Adrenal gland (tissue), 9 donors: ENCODE measurements at regions not wholly inside any gene's neighbourhood (a gene's known extent, or its start where the extent isn't known, plus 50 kb on each side); places are given as distances from the start of the nearest gene placed in this dataset.

ENCODE experiments used
- DNase-seq, 7 donors: peaks; one replicate each; pipeline ENCODE4 v3.0.0-alpha.2; 2019 to 2020
- H3K27ac ChIP-seq, 5 donors: fragments of 200-600 bp; sonication (generic) in 4 of 5; 1 replicate in 3 of 5; 2 replicates in 2 of 5; pipeline versions ENCODE4 v1.5.1 to v1.8.0; 2016 to 2020; ENCODE audit warnings: mild to moderate bottlenecking in 1 of 5
- H3K27me3 ChIP-seq: fragments of 200-600 bp; 2 replicates; pipeline ENCODE4 v1.8.0; 2021
- H3K36me3 ChIP-seq, 2 donors: fragments of 200-600 bp; replicated peaks in 1 of 2; 1 replicate in 1 of 2; 2 replicates in 1 of 2; pipeline versions ENCODE4 v1.5.1 to v1.8.0; 2018 to 2022
- H3K4me1 ChIP-seq, 2 donors: fragments of 200-600 bp; replicated peaks in 1 of 2; 1 replicate in 1 of 2; 2 replicates in 1 of 2; pipeline versions ENCODE4 v1.5.1 to v1.8.0; 2018 to 2021
- H3K4me3 ChIP-seq, 4 donors: fragments of 200-600 bp; sonication (generic) in 3 of 4; one replicate each; pipeline ENCODE4 v1.5.1; 2016 to 2018
- H3K9me3 ChIP-seq, 3 donors: fragments of 200-600 bp; sonication (generic) in 1 of 3; replicated peaks in 1 of 3; 1 replicate in 2 of 3; 2 replicates in 1 of 3; pipeline versions ENCODE4 v1.5.1 to v1.8.0; 2016 to 2021
- POLR2A ChIP-seq, 2 donors: fragments of 450-650 bp; IDR thresholded peaks; one replicate each; pipeline ENCODE4 v1.6.1; 2017; ENCODE audit warnings: antibody characterized with exemption in 2 of 2, mild to moderate bottlenecking in 2 of 2, moderate library complexity in 1 of 2
- WGBS, 4 donors: extraction: QIAGEN DNeasy Blood & Tissue Kit in 2 of 4; methylation state at CpG; one replicate each; pipeline versions ENCODE4 v1.1.5 to v1.1.7; 2013 to 2017; 5-methylcytosine and 5-hydroxymethylcytosine counted together
- intact Hi-C, 2 donors: fragments of 100-400 bp; cut with DNase I; formaldehyde crosslinking; loops; one replicate each; pipeline versions ENCODE4 v1.14.1 to v1.15.0; 2022 to 2023
- TF ChIP-seq, protein P1 (sequence below), 6 experiments: fragments of 450-650 bp in 4 of 6; fragments of 200-600 bp in 2 of 6; sonication (generic) in 1 of 6; IDR thresholded peaks; 1 replicate in 5 of 6; 2 replicates in 1 of 6; pipeline versions ENCODE4 v1.5.1 to v1.8.0; 2016 to 2021; ENCODE audit warnings: antibody characterized with exemption in 6 of 6, mild to moderate bottlenecking in 2 of 6, moderate library complexity in 1 of 6
- donor health status: healthy with polysubstance abuse.
- donor health status: Bipolar disorder and iron deficiency.
- donor health status: DM: yes; HTN: yes; CAD: no.
- donor health status: DM: no; HTN: no; CAD: no.
- donor health status: DM: no; HTN: no; CAD: no.

DNA sequence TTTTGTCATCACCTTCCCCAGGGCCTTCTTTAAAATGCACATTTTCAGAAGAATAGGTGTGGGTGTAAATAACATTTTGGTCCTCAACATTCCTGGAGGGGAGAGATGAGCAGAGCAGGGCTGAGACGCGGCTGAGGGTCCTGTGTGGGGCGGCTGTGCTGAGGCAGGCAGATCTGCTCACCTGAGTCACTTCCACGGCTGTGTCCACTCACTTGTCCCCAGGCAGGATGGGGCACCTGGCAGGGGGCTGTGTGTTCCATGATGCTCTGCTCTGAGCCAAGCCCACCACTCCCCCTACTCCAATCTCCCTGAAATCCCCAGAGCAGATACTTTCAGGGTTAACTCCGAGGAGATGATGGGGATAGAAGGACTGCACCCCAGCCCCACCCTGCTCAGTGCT lies 93.8 kb downstream of the GLRX3 start:
- H3K4me3 ChIP-seq, result no peak overlapping the region
- H3K36me3 ChIP-seq, result no peaks in the 10 kb centered on the region
- H3K27me3 ChIP-seq, result no peaks in the 10 kb centered on the region
- 85 to 93% (median 88%) methylated on average over 5 of the region's 5 CpGs for WGBS, 4 donors
- DNase-seq, result peak in 1 of 7 donors; percentile 2
- H3K27ac ChIP-seq, result no peak overlapping the region
- no peaks in the 10 kb centered on the region for H3K9me3 ChIP-seq
- TF ChIP-seq, protein P1, sequence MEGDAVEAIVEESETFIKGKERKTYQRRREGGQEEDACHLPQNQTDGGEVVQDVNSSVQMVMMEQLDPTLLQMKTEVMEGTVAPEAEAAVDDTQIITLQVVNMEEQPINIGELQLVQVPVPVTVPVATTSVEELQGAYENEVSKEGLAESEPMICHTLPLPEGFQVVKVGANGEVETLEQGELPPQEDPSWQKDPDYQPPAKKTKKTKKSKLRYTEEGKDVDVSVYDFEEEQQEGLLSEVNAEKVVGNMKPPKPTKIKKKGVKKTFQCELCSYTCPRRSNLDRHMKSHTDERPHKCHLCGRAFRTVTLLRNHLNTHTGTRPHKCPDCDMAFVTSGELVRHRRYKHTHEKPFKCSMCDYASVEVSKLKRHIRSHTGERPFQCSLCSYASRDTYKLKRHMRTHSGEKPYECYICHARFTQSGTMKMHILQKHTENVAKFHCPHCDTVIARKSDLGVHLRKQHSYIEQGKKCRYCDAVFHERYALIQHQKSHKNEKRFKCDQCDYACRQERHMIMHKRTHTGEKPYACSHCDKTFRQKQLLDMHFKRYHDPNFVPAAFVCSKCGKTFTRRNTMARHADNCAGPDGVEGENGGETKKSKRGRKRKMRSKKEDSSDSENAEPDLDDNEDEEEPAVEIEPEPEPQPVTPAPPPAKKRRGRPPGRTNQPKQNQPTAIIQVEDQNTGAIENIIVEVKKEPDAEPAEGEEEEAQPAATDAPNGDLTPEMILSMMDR (IDR thresholded peaks at IDR 0.05), result no peak
- TF ChIP-seq POLR2A (IDR thresholded peaks at IDR 0.05), result no peak
- no peaks in the 10 kb centered on the region for H3K4me1 ChIP-seq
- intact Hi-C loops, result no loop called here

DNA sequence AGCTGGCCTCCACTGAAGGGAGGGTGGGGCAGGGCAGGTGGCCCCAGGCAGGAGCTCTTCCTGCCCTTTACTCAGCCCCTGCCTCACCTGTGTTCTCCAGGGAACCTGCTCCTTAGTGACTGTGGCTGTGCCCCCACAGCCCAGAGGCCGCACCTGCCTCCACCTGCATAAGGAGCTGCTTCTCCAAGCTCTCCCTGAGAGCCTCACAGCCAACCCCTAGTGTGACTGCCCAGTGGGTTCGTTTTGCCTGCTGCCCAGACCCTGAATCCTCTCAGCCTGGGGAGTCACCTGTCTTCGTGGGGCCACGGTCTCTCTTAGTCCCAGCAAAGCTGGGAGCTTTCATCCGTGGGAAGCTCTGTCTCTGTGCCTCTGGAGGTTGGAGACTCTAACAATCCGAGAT lies 94.4 kb downstream of the GLRX3 start:
- H3K4me3 ChIP-seq, result no peak overlapping the region
- no peak overlapping the region for H3K27ac ChIP-seq
- intact Hi-C loops, result no loop called here
- DNase-seq, result peak in 1 of 7 donors; percentile 14
- no peak for TF ChIP-seq POLR2A (IDR thresholded peaks at IDR 0.05)
- TF ChIP-seq, protein P1 (IDR thresholded peaks at IDR 0.05), result no peak
- WGBS, 4 donors, result 73 to 77% (median 76%) methylated on average over 4 to 6 of the region's 6 CpGs
- no peaks in the 10 kb centered on the region for H3K4me1 ChIP-seq
- H3K9me3 ChIP-seq, result no peaks in the 10 kb centered on the region
- no peaks in the 10 kb centered on the region for H3K36me3 ChIP-seq
- no peaks in the 10 kb centered on the region for H3K27me3 ChIP-seq

DNA sequence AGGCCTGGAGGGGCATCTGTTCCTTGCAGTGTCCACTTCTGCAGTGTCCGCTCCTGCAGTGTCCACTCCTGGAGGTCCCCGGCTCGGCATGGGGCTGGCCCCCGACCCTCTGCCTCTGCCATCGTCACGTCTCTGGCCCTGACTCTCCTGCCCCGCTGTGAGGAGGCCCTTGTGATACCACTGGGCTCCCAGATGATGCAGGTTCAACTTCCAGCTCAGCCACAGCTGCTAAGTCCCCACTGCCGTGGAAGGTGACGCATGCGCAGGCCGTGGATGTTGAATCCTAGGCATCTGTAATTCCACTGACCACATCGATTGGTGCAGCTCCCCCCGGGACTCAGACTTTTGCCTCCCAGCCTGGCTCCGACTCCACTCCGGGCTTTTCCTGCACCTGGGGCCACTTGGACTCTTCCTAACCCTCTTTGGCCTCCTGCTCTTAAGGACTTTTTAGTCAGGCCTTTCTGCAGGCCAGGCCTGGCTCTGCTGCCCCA lies 95.1 kb downstream of the GLRX3 start:
- no peak overlapping the region for H3K4me3 ChIP-seq
- DNase-seq, result peak in 1 of 7 donors; percentile 27
- H3K27ac ChIP-seq, result no peak overlapping the region
- intact Hi-C loops, result no loop called here
- H3K27me3 ChIP-seq, result no peaks in the 10 kb centered on the region
- no peaks in the 10 kb centered on the region for H3K4me1 ChIP-seq
- WGBS, 4 donors, result 88 to 91% (median 90%) methylated on average over 3 to 15 of the region's 15 CpGs
- no peaks in the 10 kb centered on the region for H3K9me3 ChIP-seq
- no peaks in the 10 kb centered on the region for H3K36me3 ChIP-seq
- no peak for TF ChIP-seq POLR2A (IDR thresholded peaks at IDR 0.05)
- TF ChIP-seq, protein P1 (IDR thresholded peaks at IDR 0.05), result no peak

DNA sequence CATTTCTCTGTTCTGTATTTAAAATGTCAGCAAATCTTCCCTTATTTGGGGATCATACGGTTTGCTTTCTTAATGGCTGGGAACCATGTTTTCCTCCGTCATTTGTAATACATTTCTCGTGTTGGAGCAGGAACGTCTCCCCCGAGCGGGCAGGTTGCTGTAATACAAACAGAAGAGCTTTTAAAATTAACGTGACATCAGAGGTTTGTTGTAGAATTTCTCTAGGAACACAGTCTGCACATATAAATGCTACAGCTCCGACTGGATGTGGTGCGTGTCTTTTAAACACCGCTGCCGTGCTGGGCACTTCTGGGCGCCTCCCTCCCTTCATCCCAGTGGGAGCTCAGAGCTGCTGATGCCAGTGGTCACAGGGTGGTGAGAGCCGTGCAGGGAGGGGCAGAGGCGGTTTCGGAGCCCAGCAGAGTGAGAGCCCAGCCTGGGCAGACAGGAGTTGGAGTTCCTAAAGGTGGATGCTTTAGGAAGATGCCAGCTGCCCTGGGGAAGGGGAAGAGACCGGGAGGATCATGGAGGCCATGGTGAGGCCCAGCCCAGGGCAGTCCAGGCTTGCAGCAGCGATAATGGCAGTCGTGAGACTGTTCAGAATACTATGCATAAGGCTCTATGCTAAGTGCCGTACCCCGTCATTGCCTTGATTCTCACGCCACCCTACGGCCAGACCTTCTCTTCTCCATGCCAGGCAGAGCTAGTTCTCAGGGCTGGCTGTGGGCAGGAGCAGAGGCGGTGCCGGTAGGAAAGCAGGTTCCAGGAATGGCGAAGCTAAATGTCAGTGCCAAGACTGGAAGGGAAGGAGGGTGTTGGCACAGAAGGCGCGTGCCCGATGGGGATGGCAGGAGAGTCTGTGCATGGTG lies 96.2 kb downstream of the GLRX3 start:
- 79 to 85% (median 83%) methylated on average over 25 to 28 of the region's 28 CpGs for WGBS, 4 donors
- peak in 1 of 7 donors; percentile 18 for DNase-seq
- intact Hi-C loops, result no loop called here
- Histone ChIP-seq H3K4me3 (no peak overlapping the region), H3K36me3 (no peaks in the 10 kb centered on the region), H3K4me1 (no peaks in the 10 kb centered on the region), H3K27me3 (no peaks in the 10 kb centered on the region), H3K9me3 (no peaks in the 10 kb centered on the region), H3K27ac (no peak overlapping the region)
- no peak for TF ChIP-seq POLR2A (IDR thresholded peaks at IDR 0.05)
- TF ChIP-seq, protein P1 (IDR thresholded peaks at IDR 0.05), result no peak
